Peyer's patch (tissue), 4 donors: ENCODE measurements at regions not wholly inside any gene's neighbourhood (a gene's known extent, or its start where the extent isn't known, plus 50 kb on each side); places are given as distances from the start of the nearest gene placed in this dataset.

Source experiments
- POLR2A ChIP-seq, 2 donors: fragments of 450-650 bp; IDR thresholded peaks; one replicate each; pipeline ENCODE4 v1.5.1; 2017; ENCODE audit warnings: antibody characterized with exemption in 2 of 2, mild to moderate bottlenecking in 2 of 2, moderate library complexity in 2 of 2
- TF ChIP-seq, protein P1 (sequence below), 6 experiments: fragments of 450-650 bp in 4 of 6; fragments of 200-600 bp in 2 of 6; sonication (generic) in 1 of 6; IDR thresholded peaks; one replicate each; pipeline ENCODE4 v1.5.1; 2017 to 2019; ENCODE audit warnings: antibody characterized with exemption in 6 of 6, mild to moderate bottlenecking in 3 of 6, moderate library complexity in 1 of 6

- TF ChIP-seq, protein P1, sequence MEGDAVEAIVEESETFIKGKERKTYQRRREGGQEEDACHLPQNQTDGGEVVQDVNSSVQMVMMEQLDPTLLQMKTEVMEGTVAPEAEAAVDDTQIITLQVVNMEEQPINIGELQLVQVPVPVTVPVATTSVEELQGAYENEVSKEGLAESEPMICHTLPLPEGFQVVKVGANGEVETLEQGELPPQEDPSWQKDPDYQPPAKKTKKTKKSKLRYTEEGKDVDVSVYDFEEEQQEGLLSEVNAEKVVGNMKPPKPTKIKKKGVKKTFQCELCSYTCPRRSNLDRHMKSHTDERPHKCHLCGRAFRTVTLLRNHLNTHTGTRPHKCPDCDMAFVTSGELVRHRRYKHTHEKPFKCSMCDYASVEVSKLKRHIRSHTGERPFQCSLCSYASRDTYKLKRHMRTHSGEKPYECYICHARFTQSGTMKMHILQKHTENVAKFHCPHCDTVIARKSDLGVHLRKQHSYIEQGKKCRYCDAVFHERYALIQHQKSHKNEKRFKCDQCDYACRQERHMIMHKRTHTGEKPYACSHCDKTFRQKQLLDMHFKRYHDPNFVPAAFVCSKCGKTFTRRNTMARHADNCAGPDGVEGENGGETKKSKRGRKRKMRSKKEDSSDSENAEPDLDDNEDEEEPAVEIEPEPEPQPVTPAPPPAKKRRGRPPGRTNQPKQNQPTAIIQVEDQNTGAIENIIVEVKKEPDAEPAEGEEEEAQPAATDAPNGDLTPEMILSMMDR (IDR thresholded peaks at IDR 0.05), result no peak
- no peak for TF ChIP-seq POLR2A (IDR thresholded peaks at IDR 0.05)
Measured at GRCh38 chr6:159099276-159099675, 54.5 kb upstream of the TAGAP start.
